KOPT-K1 (cell line): ENCODE measurements at regions not wholly inside any gene's neighbourhood (a gene's known extent, or its start where the extent isn't known, plus 50 kb on each side); places are given as distances from the start of the nearest gene placed in this dataset.

ENCODE experiments used
- H3K27ac ChIP-seq: fragments of 200-600 bp; sonication (generic); 2 replicates; pipeline ENCODE4 v1.5.1; 2016; ENCODE audit warnings: antibody characterized with exemption, mild to moderate bottlenecking, low read depth, low read length; ENCODE audit not compliant: poor library complexity, severe bottlenecking
- H3K36me3 ChIP-seq: fragments of 200-600 bp; sonication (generic); 2 replicates; pipeline ENCODE4 v1.5.1; 2017; ENCODE audit warnings: antibody characterized with exemption, mild to moderate bottlenecking, low read length, moderate library complexity; ENCODE audit not compliant: insufficient read depth
- H3K9me3 ChIP-seq: fragments of 200-600 bp; sonication (generic); 2 replicates; pipeline ENCODE4 v1.5.1; 2017; ENCODE audit warnings: antibody characterized with exemption, low read length, mild to moderate bottlenecking; ENCODE audit not compliant: insufficient read depth, poor library complexity, severe bottlenecking

- Histone ChIP-seq H3K9me3 (no peaks in the 10 kb centered on the region), H3K27ac (no peak overlapping the region)
Measured at GRCh38 chr7:115883629-115884028, 146.9 kb downstream of the TFEC start.

GRCh38 chr7:115881476-115881875, 149.1 kb downstream of the TFEC start:
- Histone ChIP-seq H3K9me3 (no peaks in the 10 kb centered on the region), H3K27ac (no peak overlapping the region), H3K36me3 (no peaks in the 10 kb centered on the region)

More at GRCh38 chr7:115883629-115884028, 146.9 kb downstream of the TFEC start:
- H3K36me3 ChIP-seq = no peaks in the 10 kb centered on the region

- no peaks in the 10 kb centered on the region for H3K36me3 ChIP-seq
- no peaks in the 10 kb centered on the region for H3K9me3 ChIP-seq
- H3K27ac ChIP-seq = no peak overlapping the region
Measured at GRCh38 chr7:115879171-115879570, 151.4 kb downstream of the TFEC start.

GRCh38 chr7:115869801-115870200, 160.8 kb downstream of the TFEC start:
- Histone ChIP-seq H3K9me3 (no peaks in the 10 kb centered on the region), H3K27ac (no peak overlapping the region), H3K36me3 (no peaks in the 10 kb centered on the region)

GRCh38 chr7:115869190-115869589, 161.4 kb downstream of the TFEC start:
- Histone ChIP-seq H3K36me3 (no peaks in the 10 kb centered on the region), H3K27ac (no peak overlapping the region), H3K9me3 (no peaks in the 10 kb centered on the region)

GRCh38 chr7:115868369-115868768, 162.2 kb downstream of the TFEC start:
- Histone ChIP-seq H3K9me3 (no peaks in the 10 kb centered on the region), H3K36me3 (no peaks in the 10 kb centered on the region), H3K27ac (no peak overlapping the region)

- Histone ChIP-seq H3K36me3 (no peaks in the 10 kb centered on the region), H3K27ac (no peak overlapping the region), H3K9me3 (no peaks in the 10 kb centered on the region)
Measured at GRCh38 chr7:115864082-115864481, 166.5 kb downstream of the TFEC start.

GRCh38 chr7:115851291-115851690, 179.3 kb downstream of the TFEC start:
- no peaks in the 10 kb centered on the region for H3K36me3 ChIP-seq
- no peak overlapping the region for H3K27ac ChIP-seq
- no peaks in the 10 kb centered on the region for H3K9me3 ChIP-seq

- H3K27ac ChIP-seq = no peak overlapping the region
- no peaks in the 10 kb centered on the region for H3K36me3 ChIP-seq
- H3K9me3 ChIP-seq = no peaks in the 10 kb centered on the region
Measured at GRCh38 chr7:115850774-115851173, 179.8 kb downstream of the TFEC start.

GRCh38 chr7:115844857-115845256, 185.7 kb downstream of the TFEC start:
- Histone ChIP-seq H3K27ac (no peak overlapping the region), H3K36me3 (no peaks in the 10 kb centered on the region), H3K9me3 (no peaks in the 10 kb centered on the region)

GRCh38 chr7:115840702-115841101, 189.9 kb downstream of the TFEC start:
- H3K36me3 ChIP-seq = no peaks in the 10 kb centered on the region
- no peaks in the 10 kb centered on the region for H3K9me3 ChIP-seq
- no peak overlapping the region for H3K27ac ChIP-seq

GRCh38 chr7:115838829-115839228, 191.7 kb downstream of the TFEC start:
- H3K36me3 ChIP-seq = no peaks in the 10 kb centered on the region
- no peaks in the 10 kb centered on the region for H3K9me3 ChIP-seq
- H3K27ac ChIP-seq = no peak overlapping the region

- no peak overlapping the region for H3K27ac ChIP-seq
- no peaks in the 10 kb centered on the region for H3K9me3 ChIP-seq
- H3K36me3 ChIP-seq = no peaks in the 10 kb centered on the region
Measured at GRCh38 chr7:115831371-115831770, 199.2 kb downstream of the TFEC start.

GRCh38 chr7:115827305-115828045, 203.1 kb downstream of the TFEC start:
- H3K9me3 ChIP-seq = no peaks in the 10 kb centered on the region
- H3K36me3 ChIP-seq = no peaks in the 10 kb centered on the region
- H3K27ac ChIP-seq = no peak overlapping the region

- H3K27ac ChIP-seq = no peak overlapping the region
- H3K36me3 ChIP-seq = no peaks in the 10 kb centered on the region
- no peaks in the 10 kb centered on the region for H3K9me3 ChIP-seq
Measured at GRCh38 chr7:115825456-115826115, 205.0 kb downstream of the TFEC start.

- no peak overlapping the region for H3K27ac ChIP-seq
- H3K9me3 ChIP-seq = no peaks in the 10 kb centered on the region
- H3K36me3 ChIP-seq = no peaks in the 10 kb centered on the region
Measured at GRCh38 chr7:115822801-115823200, 207.8 kb downstream of the TFEC start.
